Activated naive CD8-positive, alpha-beta T cell treated with anti-CD3 and anti-CD28 coated beads, Interleukin-2, amount 50 U/mL, for 24 hours (primary cell): ENCODE measurements at regions not wholly inside any gene's neighbourhood (a gene's known extent, or its start where the extent isn't known, plus 50 kb on each side); places are given as distances from the start of the nearest gene placed in this dataset.

Source experiments
- ATAC-seq: fragments of 150-1000 bp; cut with Tn5 transposase; one replicate; pipeline ENCODE4 v1.10.0; 2021
- DNase-seq: peaks from one replicate; pipeline ENCODE4 v3.0.0; 2021
- H3K27ac Mint-ChIP-seq: one replicate; pipeline ENCODE4 v1.8.0; 2021; ENCODE audit warnings: mild to moderate bottlenecking, mixed read lengths
- H3K27me3 Mint-ChIP-seq: one replicate; pipeline ENCODE4 v1.8.0; 2021; ENCODE audit warnings: mixed read lengths
- H3K36me3 Mint-ChIP-seq: one replicate; pipeline ENCODE4 v1.8.0; 2021; ENCODE audit warnings: low read depth, mixed read lengths
- H3K4me1 Mint-ChIP-seq: one replicate; pipeline ENCODE4 v1.8.0; 2021; ENCODE audit warnings: mixed read lengths
- H3K4me3 Mint-ChIP-seq: one replicate; pipeline ENCODE4 v1.8.0; 2021; ENCODE audit warnings: mild to moderate bottlenecking, moderate library complexity, mixed read lengths
- H3K9me3 Mint-ChIP-seq: one replicate; pipeline ENCODE4 v1.8.0; 2021; ENCODE audit warnings: mixed read lengths

- H3K27me3 Mint-ChIP-seq: no peaks in the 10 kb centered on the region
- no peaks in the 10 kb centered on the region for H3K36me3 Mint-ChIP-seq
- no peak for ATAC-seq
- H3K4me1 Mint-ChIP-seq: no peaks in the 10 kb centered on the region
- H3K9me3 Mint-ChIP-seq: no peaks in the 10 kb centered on the region
- H3K27ac Mint-ChIP-seq: no peak overlapping the region
- no peak for DNase-seq
- no peak overlapping the region for H3K4me3 Mint-ChIP-seq
These were observed 288.1 kb upstream of the GPC6 start for GRCh38 chr13:92938486-92939020.

- H3K27me3 Mint-ChIP-seq: no peaks in the 10 kb centered on the region
- no peak overlapping the region for H3K4me3 Mint-ChIP-seq
- DNase-seq: no peak
- H3K27ac Mint-ChIP-seq: no peak overlapping the region
- ATAC-seq: no peak
- H3K4me1 Mint-ChIP-seq: no peaks in the 10 kb centered on the region
- no peaks in the 10 kb centered on the region for H3K9me3 Mint-ChIP-seq
- H3K36me3 Mint-ChIP-seq: no peaks in the 10 kb centered on the region
These were observed 285.4 kb upstream of the GPC6 start for GRCh38 chr13:92941167-92941566.

- H3K9me3 Mint-ChIP-seq: peaks cover 2% of the 10 kb centered on the region
- ATAC-seq (no peak), DNase-seq (no peak)
- H3K27ac Mint-ChIP-seq: no peak overlapping the region
- H3K4me1 Mint-ChIP-seq: no peaks in the 10 kb centered on the region
- H3K36me3 Mint-ChIP-seq: no peaks in the 10 kb centered on the region
- no peaks in the 10 kb centered on the region for H3K27me3 Mint-ChIP-seq
- no peak overlapping the region for H3K4me3 Mint-ChIP-seq
These were observed 278.7 kb upstream of the GPC6 start for GRCh38 chr13:92947770-92948434.

- Mint-ChIP-seq H3K27me3 (no peaks in the 10 kb centered on the region), H3K4me1 (no peaks in the 10 kb centered on the region), H3K36me3 (no peaks in the 10 kb centered on the region), H3K4me3 (no peak overlapping the region), H3K27ac (no peak overlapping the region), H3K9me3 (peaks cover 9% of the 10 kb centered on the region)
- ATAC-seq: no peak
- no peak for DNase-seq
These were observed 275.8 kb upstream of the GPC6 start for GRCh38 chr13:92950771-92951170.

GRCh38 chr13:92951273-92951890, 275.2 kb upstream of the GPC6 start:
- no peaks in the 10 kb centered on the region for H3K4me1 Mint-ChIP-seq
- H3K27ac Mint-ChIP-seq: no peak overlapping the region
- ATAC-seq (no peak), DNase-seq (no peak)
- no peak overlapping the region for H3K4me3 Mint-ChIP-seq
- H3K27me3 Mint-ChIP-seq: no peaks in the 10 kb centered on the region
- no peaks in the 10 kb centered on the region for H3K36me3 Mint-ChIP-seq
- H3K9me3 Mint-ChIP-seq: peaks cover 9% of the 10 kb centered on the region

- Mint-ChIP-seq H3K36me3 (no peaks in the 10 kb centered on the region), H3K4me1 (no peaks in the 10 kb centered on the region), H3K27me3 (no peaks in the 10 kb centered on the region), H3K4me3 (no peak overlapping the region), H3K9me3 (peaks cover 9% of the 10 kb centered on the region), H3K27ac (no peak overlapping the region)
- ATAC-seq (no peak), DNase-seq (no peak)
These were observed 274.4 kb upstream of the GPC6 start for GRCh38 chr13:92952161-92952560.

- no peak for ATAC-seq
- Mint-ChIP-seq H3K27me3 (no peaks in the 10 kb centered on the region), H3K36me3 (no peaks in the 10 kb centered on the region), H3K27ac (no peak overlapping the region), H3K4me1 (no peaks in the 10 kb centered on the region), H3K4me3 (no peak overlapping the region), H3K9me3 (peaks cover 9% of the 10 kb centered on the region)
- DNase-seq: no peak
These were observed 271.9 kb upstream of the GPC6 start for GRCh38 chr13:92954746-92955145.

GRCh38 chr13:92959790-92960189, 266.8 kb upstream of the GPC6 start:
- DNase-seq (no peak), ATAC-seq (no peak)
- Mint-ChIP-seq H3K9me3 (peaks cover 14% of the 10 kb centered on the region), H3K27ac (no peak overlapping the region), H3K4me3 (no peak overlapping the region), H3K27me3 (no peaks in the 10 kb centered on the region), H3K36me3 (no peaks in the 10 kb centered on the region), H3K4me1 (no peaks in the 10 kb centered on the region)

- Mint-ChIP-seq H3K4me1 (no peaks in the 10 kb centered on the region), H3K4me3 (no peak overlapping the region), H3K27me3 (no peaks in the 10 kb centered on the region), H3K36me3 (no peaks in the 10 kb centered on the region), H3K27ac (no peak overlapping the region), H3K9me3 (peaks cover 20% of the 10 kb centered on the region)
- DNase-seq (no peak), ATAC-seq (no peak)
These were observed 263.6 kb upstream of the GPC6 start for GRCh38 chr13:92963029-92963428.

- H3K27me3 Mint-ChIP-seq: no peaks in the 10 kb centered on the region
- no peak overlapping the region for H3K27ac Mint-ChIP-seq
These were observed 260.3 kb upstream of the GPC6 start for GRCh38 chr13:92966341-92966740.

GRCh38 chr13:92966900-92967299, 259.7 kb upstream of the GPC6 start:
- no peak for ATAC-seq
- no peaks in the 10 kb centered on the region for H3K4me1 Mint-ChIP-seq
- H3K9me3 Mint-ChIP-seq: peaks cover 13% of the 10 kb centered on the region
- H3K27me3 Mint-ChIP-seq: no peaks in the 10 kb centered on the region
- H3K36me3 Mint-ChIP-seq: no peaks in the 10 kb centered on the region
- no peak for DNase-seq
- no peak overlapping the region for H3K27ac Mint-ChIP-seq
- H3K4me3 Mint-ChIP-seq: no peak overlapping the region

More at GRCh38 chr13:92966341-92966740, 260.3 kb upstream of the GPC6 start:
- Mint-ChIP-seq H3K4me1 (no peaks in the 10 kb centered on the region), H3K9me3 (peaks cover 13% of the 10 kb centered on the region), H3K36me3 (no peaks in the 10 kb centered on the region), H3K4me3 (no peak overlapping the region)
- DNase-seq (no peak), ATAC-seq (no peak)

- DNase-seq (no peak), ATAC-seq (no peak)
- Mint-ChIP-seq H3K27ac (no peak overlapping the region), H3K27me3 (no peaks in the 10 kb centered on the region), H3K4me1 (no peaks in the 10 kb centered on the region), H3K9me3 (peaks cover 13% of the 10 kb centered on the region), H3K36me3 (no peaks in the 10 kb centered on the region), H3K4me3 (no peak overlapping the region)
These were observed 258.7 kb upstream of the GPC6 start for GRCh38 chr13:92967923-92968322.

- no peaks in the 10 kb centered on the region for H3K27me3 Mint-ChIP-seq
- H3K27ac Mint-ChIP-seq: no peak overlapping the region
- ATAC-seq (no peak), DNase-seq (no peak)
- H3K4me3 Mint-ChIP-seq: no peak overlapping the region
- peaks cover 5% of the 10 kb centered on the region for H3K9me3 Mint-ChIP-seq
- H3K4me1 Mint-ChIP-seq: no peaks in the 10 kb centered on the region
- no peaks in the 10 kb centered on the region for H3K36me3 Mint-ChIP-seq
These were observed 253.9 kb upstream of the GPC6 start for GRCh38 chr13:92972751-92973150.

GRCh38 chr13:92974905-92975429, 251.6 kb upstream of the GPC6 start:
- no peak overlapping the region for H3K27ac Mint-ChIP-seq
- H3K36me3 Mint-ChIP-seq: no peaks in the 10 kb centered on the region
- H3K4me1 Mint-ChIP-seq: no peaks in the 10 kb centered on the region

GRCh38 chr13:92976657-92977056, 249.9 kb upstream of the GPC6 start:
- Mint-ChIP-seq H3K27ac (no peak overlapping the region), H3K4me3 (no peak overlapping the region), H3K4me1 (no peaks in the 10 kb centered on the region), H3K36me3 (no peaks in the 10 kb centered on the region), H3K27me3 (no peaks in the 10 kb centered on the region), H3K9me3 (peaks cover 9% of the 10 kb centered on the region)
- ATAC-seq (no peak), DNase-seq (no peak)

More at GRCh38 chr13:92974905-92975429, 251.6 kb upstream of the GPC6 start:
- DNase-seq (no peak), ATAC-seq (no peak)
- no peaks in the 10 kb centered on the region for H3K27me3 Mint-ChIP-seq
- no peak overlapping the region for H3K4me3 Mint-ChIP-seq
- H3K9me3 Mint-ChIP-seq: peaks cover 5% of the 10 kb centered on the region
